Femur (tissue), 1 donor: ENCODE measurements at regions not wholly inside any gene's neighbourhood (a gene's known extent, or its start where the extent isn't known, plus 50 kb on each side); places are given as distances from the start of the nearest gene placed in this dataset.
"Not testable (repeated sequence)": the region's sequence is repeated elsewhere in the genome, so short reads cannot be mapped to it uniquely, and the experiment has no call there.

Source experiments
- DNase-seq: peaks from one replicate; pipeline ENCODE4 v3.0.0-alpha.2; 2017

DNA sequence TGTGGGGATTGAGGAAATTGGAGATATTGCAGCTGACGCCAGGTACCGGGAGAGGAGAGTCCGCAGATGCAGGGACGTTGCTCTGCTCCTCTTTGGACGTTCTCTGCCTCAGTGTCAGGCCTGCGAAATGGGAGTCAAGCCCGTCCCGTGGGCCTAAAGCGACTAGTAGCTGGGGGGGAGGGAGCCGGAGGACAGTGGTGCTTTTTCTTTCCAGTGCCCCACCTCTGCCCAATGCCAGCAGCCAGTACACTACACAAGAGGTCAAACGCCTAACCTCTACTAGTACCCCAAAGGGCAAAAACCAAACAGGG, 413.6 kb upstream of the ESRRG start:
- DNase-seq = no peak

DNA sequence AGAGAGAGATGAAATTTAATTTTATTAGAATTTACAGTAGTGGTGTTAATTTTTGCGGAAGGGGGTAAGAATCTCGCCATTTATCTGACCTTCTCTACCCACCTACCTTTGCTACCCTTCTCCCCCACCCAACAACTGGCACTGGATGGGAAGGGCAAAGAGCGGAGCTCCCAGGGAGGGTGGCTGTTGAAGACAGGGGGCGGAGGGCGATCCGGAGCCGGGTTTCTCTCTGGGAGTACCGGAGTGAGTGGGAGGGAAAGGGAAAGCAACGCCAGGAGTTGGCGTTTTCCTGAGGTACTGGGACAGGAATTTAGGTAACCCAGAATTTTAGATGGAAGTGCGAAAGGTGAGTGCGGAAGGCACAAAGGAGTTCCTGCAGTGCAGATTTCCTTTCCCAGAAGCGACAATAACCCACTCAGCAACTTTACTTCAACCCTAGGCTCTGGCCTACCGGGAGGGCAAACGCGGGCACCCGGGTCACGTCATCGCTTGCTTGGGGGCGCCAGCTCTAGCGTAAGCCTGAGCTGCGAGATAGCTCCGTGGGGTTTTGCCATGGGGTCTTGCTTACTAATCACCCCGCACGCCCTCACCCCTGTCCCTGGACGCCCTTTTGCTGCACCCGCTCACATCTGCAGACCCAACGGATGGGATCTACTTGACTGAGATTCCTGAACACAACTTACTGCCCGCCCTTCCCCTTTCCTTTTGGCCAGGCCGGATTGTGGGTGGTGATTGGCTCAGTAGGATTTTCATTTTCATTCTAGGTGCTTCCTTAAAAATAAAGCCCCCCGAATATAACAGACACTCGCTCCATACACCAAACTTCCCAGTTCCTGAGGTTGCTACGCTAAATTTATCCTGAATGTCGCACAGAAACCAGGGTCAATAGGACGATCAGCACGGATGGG, 413.0 kb upstream of the ESRRG start:
- no peak for DNase-seq

DNA sequence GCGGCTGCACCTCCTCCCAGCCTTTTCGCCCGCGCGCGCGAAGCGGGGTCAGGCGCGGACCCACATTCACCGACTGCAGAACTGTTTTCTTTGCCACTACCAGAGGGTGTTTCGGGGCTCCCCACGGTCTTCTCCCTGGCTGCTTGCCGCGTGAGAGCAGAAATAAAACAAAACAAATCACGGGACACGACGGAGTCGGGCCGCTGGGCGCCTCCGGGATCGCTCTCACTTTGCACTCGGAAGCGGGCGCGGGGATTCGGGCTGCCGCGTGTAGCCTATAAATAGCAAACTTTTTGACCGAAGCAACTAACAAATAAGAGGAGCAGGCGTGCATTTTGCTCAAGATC, 412.3 kb upstream of the ESRRG start:
- DNase-seq = no peak

DNA sequence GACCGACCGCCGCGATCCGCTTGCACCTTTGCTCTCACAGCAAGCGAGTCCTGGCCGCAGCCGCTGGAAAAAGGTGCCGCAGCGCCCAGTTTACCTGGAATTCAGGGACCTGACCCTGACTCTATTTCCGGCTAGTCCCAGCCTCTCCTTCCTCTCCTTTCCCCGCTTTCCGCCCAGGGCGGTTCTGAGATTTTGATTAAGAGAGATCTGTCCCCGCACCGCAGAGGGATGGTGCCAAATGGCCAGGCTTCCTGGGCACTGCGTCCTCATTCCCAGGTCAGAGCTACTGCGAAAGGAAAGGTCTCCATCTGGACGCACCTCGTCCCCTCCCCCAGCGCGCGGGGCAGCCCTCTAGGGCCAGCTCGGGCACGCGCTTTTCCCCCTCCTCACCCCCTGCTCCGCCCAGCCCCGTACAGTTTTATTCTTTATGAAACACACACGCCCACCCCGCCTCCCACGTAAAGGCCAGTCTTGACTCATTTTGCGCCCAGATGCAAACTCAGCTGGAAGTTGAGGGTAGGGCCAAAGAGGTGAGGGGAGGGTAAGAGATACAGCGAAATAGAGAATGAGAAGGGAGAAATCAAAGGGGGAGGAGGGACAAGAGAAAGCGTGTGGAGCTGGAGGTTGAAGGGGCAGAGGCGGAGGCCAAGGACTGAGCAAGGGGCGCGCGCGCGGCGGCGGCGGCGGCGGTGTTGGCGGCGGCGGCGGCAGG, 411.8 kb upstream of the ESRRG start:
- no peak for DNase-seq

DNA sequence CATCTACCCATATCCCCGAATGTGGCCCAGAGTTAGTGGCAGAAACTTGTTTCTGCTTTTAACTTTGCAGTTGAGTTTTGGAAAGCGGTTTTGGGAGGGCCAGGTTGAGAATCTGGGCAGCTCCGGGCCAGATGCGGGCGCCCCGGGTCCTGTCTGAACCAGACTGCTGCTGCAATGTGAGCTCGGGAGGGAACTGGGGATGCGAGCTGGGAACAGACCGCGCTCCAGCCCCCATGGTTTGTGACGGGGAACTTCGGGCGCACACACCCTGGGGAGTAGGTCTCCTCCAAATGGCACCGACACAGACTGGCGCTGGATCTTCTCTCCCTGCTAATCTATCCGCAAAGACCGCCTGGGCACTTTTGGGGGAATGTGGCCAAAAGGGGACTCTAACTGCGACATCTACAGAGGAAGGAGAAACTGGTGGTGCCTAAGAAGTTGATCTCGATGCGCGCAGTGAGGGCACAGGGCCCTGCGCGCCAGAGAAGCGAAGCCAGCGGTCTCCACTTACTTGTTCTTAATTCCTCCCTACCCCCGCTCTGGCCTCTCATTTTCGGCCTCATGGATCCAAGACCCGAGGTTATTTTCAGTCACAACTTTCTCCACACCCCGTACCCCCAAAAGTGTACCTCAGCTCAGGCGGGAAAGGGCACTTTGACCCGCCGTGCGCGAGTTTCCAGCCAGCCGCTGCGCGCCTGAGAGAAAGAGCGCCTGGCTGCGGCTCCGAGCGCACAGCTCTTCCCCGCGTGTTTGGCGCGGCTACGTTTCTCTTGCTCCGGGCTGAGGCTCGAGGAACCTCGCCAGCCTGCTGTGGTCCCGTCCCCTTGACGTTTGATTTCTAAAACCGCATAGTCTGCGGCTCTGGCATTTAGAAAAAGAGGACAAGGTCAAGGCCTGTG, 411.0 kb upstream of the ESRRG start:
- DNase-seq = no peak

DNA sequence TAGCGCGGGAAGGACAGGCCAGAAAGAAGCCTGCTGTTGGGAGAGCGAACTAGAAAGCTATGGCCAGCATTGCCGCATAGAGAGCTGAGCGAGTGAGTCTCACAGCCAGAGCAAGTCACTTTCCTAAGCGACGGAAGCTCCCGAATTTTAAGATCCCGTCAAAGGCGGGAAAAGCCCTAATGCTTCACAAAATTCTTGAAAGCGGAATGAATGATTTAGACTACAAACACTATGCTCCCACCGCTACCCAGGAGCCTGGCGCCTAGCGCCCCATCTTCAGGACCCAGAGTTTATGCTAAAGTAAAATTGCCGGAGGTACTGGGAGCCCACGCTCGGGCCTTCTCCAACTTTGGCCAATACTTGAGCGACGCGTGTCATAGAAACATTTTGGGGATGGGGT, 409.9 kb upstream of the ESRRG start:
- DNase-seq = no peak

DNA sequence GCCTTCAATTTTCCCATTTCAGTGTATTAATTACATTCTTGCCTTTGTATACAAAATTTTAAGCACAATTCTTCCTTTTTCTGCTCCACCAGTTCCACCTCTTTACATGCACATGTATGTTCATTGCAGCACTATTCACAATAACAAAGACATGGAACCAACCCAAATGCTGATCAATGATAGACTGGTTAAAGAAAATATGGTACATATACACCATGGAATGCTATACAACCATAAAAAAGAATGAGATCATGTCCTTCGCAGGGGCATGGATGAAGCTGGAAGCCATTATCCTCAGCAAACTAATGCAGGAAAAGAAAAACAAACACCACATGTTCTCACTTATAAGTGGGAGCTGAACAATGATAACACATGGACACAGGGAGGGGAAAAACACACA, 400.1 kb upstream of the ESRRG start:
- not testable (repeated sequence) for DNase-seq

DNA sequence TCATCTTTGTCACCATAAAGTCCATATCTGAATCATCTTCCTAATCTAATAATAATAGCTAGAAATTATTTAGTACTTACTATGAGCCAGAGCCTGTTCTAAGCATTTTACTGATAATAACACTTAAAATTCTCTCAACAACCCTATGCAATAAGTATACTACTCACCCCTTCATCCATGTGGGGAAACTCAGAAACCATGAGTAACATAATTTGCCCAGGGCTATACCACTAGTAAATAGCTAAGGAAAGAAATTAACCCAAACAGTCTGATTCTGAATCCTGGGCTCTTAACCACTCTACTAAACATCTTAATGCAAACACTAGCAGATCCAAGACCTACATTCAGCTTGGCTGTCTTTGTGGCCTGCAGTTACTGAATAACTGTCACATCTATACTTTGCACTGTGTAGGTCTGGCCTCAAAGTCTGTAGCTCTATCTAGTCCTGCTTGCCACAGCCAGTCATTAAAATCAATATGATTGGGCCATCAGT, 394.8 kb upstream of the ESRRG start:
- DNase-seq = no peak

DNA sequence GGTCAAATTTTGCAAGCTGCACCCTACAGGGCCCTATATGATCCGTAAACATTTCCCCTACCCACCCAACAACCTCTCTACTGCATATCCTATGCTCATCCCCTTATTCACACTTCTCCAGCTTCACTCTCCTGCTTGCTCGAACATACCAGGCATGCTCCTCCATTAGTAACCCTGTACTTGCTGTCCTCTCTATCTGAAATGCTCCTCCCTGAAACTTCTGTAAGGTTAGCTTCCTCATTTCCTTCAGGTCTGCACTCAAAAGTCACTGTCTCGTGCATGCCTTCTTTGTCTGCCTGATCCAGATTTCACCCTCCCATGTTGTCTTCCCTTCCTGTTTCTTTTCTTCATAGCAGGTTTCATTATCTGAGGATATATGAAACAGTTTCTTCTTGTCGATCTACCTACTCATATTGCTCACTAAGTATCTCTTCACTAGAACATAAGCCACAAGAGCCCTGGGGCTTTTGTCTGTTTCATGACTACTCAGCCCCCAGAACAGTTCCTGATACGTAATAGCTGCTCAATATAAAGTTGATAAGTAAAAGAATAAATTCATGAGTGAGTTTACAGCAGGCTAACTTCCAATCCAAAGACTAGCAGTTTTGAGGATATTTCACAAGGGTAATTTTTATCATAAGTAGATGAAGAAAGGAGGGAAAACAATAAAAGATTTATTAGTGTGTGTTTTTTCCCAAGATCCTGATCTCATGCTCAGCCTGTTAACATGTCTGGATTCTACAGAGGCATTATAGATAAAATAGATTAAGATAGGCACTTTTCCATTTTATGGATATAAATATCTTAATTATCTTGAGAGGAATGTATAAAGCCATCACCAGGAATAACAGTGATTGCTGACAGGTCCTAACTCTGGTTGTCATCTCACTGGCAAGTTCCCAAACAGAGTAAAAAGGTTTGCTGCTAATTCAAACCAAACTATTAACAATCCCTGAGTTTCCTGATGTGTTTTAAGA, 392.5 kb upstream of the ESRRG start:
- DNase-seq = no peak

DNA sequence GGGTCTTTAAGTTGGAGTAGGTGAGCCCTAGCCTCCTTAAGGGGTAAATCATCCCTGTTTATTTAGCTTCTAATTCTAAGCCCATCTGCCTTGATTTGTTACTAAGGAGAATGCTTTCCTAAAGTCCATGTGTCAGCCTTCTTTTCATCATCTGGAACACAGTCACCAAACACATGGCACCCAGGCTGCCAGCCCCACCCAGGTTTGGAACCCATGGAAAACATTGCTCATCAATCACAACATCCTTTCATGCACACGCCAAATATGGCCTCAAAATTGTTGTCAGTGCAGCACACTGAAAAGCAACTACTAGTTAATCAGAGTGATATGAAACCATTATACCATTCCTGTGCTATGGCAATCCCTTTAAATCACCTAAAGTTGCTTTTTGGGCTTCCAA, 386.7 kb upstream of the ESRRG start:
- no peak for DNase-seq

DNA sequence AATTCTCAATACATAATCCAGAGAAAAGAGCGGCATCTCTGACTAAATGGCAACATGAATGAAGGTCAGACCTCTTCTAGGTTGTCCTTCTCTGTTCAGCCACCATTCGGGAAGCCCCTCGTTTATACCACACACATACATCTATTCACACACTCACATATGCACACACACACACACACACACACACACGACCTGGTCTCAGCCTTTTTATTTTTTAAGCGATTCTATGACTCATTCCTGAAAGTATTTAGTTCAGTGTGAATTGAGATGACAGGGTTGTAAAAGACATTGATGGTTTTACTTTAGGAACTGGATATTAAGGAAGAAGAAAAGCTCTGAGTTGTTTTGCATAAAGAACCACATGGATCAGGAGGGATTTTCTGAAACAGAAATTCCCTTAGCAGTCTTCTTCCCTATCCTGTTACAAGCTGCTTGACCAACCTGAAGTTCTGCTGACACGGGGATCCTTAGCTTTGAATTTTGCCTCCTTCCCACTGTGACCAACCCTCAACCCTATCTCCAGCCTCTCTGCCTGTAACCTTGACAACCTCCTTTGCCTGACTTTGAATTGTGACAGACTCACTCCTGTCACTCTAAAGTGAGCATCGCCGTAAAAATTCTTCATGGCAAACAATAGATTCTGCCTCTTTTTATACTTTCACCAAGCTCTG, 383.1 kb upstream of the ESRRG start:
- no peak for DNase-seq

DNA sequence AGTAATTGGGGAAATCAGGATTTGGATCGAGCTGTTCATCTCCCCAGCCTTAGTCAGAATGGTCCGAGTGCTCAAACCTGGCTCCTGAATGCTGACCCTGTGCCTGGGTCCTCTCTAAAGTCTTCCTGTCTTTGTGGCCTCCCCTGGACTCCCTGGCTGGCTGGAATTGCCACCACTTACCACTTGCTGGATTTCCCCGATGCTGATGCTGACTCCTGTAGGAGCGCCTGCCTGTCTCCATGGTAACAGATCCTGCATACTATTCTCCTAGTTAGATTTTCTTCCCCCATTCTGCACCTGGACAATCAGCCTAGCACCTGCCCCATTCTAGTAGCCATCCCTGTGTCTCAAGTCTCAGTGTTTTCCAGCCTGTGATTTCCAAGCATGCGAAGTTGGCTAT, 382.2 kb upstream of the ESRRG start:
- DNase-seq = no peak

DNA sequence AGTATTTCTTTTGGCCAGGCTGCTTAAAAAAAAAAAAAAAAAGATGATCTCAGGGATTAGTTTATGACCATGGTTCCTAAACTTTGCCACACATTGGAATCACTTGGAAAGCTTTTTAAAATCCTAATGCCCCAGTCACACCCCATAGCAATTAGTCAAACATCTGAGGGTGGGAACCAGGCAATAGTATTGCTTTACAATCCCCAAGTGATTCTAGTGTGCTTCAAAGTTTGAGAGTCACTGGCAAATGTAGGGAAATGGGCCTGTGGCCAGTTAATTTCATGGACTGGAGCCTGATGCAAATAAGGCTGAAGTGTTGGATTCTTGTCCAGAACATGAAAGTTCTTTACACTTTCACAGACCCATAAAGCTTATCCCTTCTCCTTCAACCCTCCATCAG, 374.6 kb upstream of the ESRRG start:
- DNase-seq = peak; percentile 38

DNA sequence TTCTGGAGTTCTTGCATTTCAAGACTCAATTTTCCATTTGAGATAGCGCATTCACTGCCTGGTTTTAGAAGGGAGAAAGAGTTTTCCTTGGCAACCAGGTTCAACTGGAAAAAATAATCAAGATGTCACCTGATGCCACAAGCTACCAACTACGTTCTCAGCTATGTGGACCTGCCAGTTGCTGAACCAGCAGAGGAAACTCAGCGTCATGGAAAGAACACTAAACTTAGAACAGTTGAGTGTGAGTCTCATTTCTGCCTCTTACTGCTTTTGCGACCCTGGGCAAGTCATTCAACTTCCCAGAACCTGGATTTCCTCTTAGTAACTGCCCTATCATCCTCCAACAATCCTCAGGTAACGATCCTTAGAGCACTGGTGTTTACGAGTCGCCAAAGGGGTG, 373.0 kb upstream of the ESRRG start:
- peak; percentile 21 for DNase-seq

DNA sequence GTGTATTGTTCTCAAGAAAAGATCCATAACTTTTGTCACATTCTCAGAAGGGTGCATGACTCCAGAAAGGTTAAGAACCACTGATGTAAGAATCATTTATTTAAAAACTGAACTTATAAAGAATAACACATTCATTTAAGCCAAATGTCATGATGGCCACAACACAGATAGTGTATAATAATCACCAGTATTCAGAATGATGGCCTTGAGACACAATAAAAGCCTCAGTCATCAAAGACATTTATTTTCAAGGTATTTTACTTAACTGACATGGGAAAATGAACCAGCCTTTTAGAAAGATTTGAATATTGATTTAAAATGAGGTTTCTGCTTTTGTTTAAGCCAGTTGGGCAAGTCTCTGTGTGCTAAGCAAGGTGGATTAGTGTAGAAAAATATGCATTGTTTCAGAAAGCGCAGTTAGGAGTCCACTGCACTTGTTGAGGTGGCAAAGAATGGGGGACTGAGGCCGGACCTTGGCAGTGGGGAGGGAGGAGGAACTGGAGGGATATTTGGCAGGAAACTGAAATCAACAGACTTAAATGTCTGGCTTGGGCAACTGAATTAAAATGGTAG, 371.9 kb upstream of the ESRRG start:
- DNase-seq = no peak

DNA sequence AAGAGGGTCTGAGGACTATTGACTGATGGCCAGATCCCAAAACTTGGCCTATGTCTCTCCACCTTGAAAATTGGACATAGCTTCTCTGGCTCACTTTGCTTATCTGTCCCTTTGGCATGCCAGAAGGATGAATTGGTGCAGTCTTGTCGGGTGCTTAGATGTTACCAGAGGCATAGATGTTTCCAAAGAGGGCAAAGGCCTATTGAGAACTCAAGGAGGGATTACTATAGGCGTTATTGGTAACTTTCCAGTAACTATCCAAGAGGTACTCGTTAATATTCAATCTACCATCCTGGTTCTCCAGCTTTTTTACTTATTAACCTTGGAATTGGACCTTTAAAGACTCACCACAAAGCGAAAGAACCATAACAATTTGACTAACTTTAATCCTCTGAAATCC, 368.3 kb upstream of the ESRRG start:
- DNase-seq = no peak

DNA sequence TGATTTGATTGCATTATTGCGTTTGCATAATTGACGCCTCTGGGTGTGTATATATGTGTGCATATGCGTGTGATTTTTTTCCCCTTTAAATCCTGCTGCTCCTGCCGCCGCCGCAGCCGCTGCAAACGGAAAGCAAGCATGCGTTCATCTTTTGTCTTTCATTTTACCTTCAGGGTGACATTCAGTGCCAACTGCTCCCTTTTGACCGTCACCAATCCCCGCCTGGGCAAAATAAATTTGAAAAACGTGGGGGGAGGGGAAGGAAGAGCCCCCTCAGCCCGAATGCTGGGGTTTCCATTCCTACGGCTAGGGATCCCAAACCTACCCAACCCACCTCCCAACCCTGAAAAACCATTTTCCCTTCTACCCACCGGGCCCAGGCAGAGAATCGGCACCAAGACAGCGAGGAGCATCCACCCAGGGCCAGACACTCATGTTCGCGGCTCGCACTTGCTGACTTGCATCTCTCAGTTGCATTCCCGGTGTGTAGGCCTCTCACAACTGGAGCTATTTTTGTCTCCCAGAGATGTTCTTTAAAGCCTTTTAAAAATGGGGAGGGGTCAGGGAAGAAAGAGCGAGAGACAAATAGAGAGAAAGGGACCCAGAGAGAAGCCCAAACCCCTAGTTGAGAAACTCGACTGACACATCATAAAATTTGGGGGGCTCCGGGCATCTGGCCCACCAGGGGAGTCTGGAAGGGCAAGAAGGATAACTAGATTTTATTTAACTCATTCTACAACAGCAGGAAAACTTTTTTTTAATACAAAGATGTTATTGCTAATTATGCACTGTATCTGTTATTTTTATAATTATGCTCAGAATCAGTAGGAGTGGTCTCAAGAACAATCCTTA, 367.1 kb upstream of the ESRRG start:
- peak; percentile 21 for DNase-seq

DNA sequence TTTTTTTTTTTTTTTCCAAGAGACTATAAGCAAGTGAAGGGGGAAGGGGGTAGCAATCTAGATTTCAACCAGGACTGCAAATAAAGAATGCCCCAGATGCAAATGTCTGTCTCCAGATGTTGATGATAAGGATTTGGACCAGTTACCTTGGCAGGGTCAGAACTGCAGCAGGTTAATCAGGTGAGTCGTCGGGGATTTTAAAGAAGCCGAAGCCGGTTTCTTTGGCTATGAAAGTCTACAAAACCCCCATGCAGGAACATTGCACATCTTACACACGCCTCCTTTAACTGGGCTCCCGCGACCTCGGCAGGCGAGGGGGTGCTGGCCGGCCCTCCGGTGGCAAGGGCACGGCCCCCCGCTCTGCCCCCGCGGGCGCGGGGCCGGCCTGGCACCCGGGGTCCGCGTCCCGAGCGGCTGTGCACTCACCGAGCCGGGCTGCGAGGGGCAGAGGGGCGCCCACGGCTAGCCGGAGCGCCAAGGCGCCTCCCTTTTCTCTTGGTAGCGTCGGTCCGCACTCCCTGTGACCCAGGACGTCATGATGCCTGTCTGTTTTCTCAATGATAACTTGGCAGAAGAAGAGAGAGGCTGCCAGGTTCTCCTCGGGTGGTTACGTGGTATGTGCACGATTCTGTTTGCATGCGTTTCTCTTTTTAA, 366.3 kb upstream of the ESRRG start:
- peak; percentile 65 for DNase-seq

DNA sequence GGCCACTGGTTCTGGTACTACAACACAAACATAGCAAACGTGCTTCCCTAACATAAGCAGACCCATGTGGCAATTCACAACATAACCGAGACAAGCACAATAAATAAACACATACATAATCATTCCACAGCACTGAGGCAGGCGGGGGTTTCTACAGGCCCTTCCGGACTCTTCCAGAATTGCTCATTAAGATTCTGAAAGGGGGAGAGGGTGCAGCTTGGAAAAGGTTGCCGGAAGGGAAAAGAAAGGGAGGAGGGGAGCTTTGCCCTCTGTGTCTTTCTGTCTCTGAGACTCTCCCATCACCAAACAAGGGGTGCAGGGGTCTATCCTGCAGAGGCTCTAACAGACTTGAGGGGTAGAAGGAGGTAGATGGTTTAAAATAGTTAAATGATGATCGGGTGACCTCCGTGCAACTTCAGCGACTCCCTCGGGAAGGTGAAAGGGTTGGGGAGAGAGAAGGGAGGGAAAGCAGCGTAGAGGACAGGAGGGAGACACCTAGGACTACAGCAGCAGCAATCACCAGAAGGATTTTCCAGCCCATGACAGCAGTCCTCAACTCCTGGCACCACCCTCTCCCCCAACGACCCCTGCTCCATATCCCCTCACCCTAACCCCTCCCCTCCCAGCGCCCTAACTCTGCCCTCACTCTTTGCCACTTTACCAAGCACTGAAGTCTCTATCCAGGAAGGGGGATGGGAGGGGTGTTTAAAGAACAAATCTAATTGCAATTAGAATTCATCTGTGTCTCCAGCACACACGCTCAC, 365.5 kb upstream of the ESRRG start:
- no peak for DNase-seq
